ENCODE measurements at regions not wholly inside any gene's neighbourhood (a gene's known extent, or its start where the extent isn't known, plus 50 kb on each side); places are given as distances from the start of the nearest gene placed in this dataset.

DNA sequence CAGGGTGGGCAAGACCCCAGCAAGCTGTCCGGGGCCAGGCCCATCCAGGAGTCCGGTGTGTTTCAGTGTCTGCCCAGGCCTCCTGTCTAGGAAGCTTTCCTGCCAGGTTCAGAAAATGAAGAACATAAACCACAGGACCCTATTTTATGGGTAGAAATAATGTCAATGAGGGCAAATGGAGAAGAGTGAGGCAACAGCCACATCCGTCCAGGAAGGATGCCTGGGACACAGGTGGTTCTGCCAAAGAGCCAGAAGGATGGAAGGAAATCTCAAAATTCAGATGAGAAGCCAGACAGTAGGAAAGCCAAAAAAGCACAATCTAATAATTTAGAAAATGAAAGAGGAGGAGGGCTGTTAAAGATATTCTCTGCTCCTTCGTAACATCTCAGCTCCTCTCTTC lies 262.3 kb downstream of the AUH start:
- H3K4me1 Mint-ChIP-seq, result peaks cover 36 to 37% of the 10 kb centered on the region in 2 donors
- peak overlapping the region; percentile 84 to 85 for H3K27ac Mint-ChIP-seq
- intact Hi-C loops (cut with micrococcal nuclease), result loop anchor here (10.0 kb wide), 1 partner anchor 265 kb away; the partner anchor contains the start of gene AUH
- no peak for TF ChIP-seq CTCF (IDR thresholded peaks at IDR 0.05)
- no peaks in the 10 kb centered on the region for H3K9me3 ChIP-seq (ENCODE audit: control insufficient read depth, insufficient read depth, low read length)
- peaks cover 7% of the 10 kb centered on the region for H3K36me3 Mint-ChIP-seq
- no peaks in the 10 kb centered on the region for H3K9me3 Mint-ChIP-seq
- H3K4me1 ChIP-seq (ENCODE audit: control insufficient read depth, insufficient read depth, low read length), result peaks cover 38% of the 10 kb centered on the region
- H3K27me3 Mint-ChIP-seq (ENCODE audit: low read depth in 2 of 2), result peaks cover 0 to 5% of the 10 kb centered on the region in 2 donors
- peak overlapping the region; percentile 81 for H3K4me3 Mint-ChIP-seq
- no peaks in the 10 kb centered on the region for H3K36me3 ChIP-seq (ENCODE audit: control insufficient read depth, insufficient read depth, low read length)
- ATAC-seq (no peak), DNase-seq (no peak)
- H3K27ac ChIP-seq (ENCODE audit: low read length), result no peak overlapping the region
- H3K27me3 ChIP-seq (ENCODE audit: control insufficient read depth, insufficient read depth, low read length), result no peaks in the 10 kb centered on the region
- H3K4me3 ChIP-seq (ENCODE audit: low read length), result no peak overlapping the region
- 84% methylated on average over 3 of the region's 4 CpGs for WGBS (ENCODE audit: insufficient coverage)

DNA sequence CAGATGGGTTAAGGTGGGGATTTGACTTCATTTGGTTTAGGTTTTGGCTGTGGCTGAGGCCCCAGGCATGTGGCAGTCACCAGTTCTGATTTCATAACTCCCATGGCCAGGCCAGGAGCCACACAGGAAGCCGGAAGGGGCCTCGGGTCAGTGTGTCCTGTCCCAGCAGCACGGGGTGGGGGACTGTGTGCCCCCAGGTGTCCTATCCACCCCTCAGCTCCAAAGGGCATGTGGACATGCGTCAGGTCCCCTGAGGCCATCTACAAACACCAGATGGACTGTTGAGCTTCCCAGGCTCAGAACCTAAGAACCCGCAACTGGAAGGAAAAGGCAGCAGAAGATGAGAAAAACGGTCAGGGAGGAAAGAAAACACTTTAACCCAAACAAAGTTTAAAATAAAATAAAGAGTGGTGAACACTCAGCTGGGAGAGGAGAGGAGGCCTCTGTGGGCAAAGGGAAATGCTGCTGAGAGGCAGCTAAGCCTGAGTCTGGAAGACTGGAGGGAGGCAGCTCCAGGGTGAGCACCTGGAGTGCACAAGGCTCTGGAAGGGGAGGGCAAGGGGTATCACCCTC lies 260.8 kb downstream of the AUH start:
- TF ChIP-seq CTCF (IDR thresholded peaks at IDR 0.05), result no peak
- Mint-ChIP-seq H3K9me3 (no peaks in the 10 kb centered on the region), H3K4me3 (peak overlapping the region; percentile 81), H3K36me3 (no peaks in the 10 kb centered on the region), H3K27ac (peak overlapping the region; percentile 84 to 85), H3K4me1 (peaks cover 36 to 37% of the 10 kb centered on the region in 2 donors), H3K27me3 (ENCODE audit: low read depth in 2 of 2) (peaks cover 0 to 5% of the 10 kb centered on the region in 2 donors)
- no peaks in the 10 kb centered on the region for H3K27me3 ChIP-seq (ENCODE audit: control insufficient read depth, insufficient read depth, low read length)
- ATAC-seq (no peak), DNase-seq (peak in 1 of 2 donors; percentile 16)
- intact Hi-C loops (cut with micrococcal nuclease), result loop anchor here (1.0 to 5.0 kb wide), 3 partner anchors 50 to 321 kb away; partner anchors contain the start of gene NFIL3
- no peak overlapping the region for H3K27ac ChIP-seq (ENCODE audit: low read length)
- H3K4me3 ChIP-seq (ENCODE audit: low read length), result no peak overlapping the region
- no peaks in the 10 kb centered on the region for H3K36me3 ChIP-seq (ENCODE audit: control insufficient read depth, insufficient read depth, low read length)
- H3K4me1 ChIP-seq (ENCODE audit: control insufficient read depth, insufficient read depth, low read length), result peaks cover 38% of the 10 kb centered on the region
- H3K9me3 ChIP-seq (ENCODE audit: control insufficient read depth, insufficient read depth, low read length), result no peaks in the 10 kb centered on the region
- 58% methylated on average over 4 of the region's 6 CpGs for WGBS (ENCODE audit: insufficient coverage)

DNA sequence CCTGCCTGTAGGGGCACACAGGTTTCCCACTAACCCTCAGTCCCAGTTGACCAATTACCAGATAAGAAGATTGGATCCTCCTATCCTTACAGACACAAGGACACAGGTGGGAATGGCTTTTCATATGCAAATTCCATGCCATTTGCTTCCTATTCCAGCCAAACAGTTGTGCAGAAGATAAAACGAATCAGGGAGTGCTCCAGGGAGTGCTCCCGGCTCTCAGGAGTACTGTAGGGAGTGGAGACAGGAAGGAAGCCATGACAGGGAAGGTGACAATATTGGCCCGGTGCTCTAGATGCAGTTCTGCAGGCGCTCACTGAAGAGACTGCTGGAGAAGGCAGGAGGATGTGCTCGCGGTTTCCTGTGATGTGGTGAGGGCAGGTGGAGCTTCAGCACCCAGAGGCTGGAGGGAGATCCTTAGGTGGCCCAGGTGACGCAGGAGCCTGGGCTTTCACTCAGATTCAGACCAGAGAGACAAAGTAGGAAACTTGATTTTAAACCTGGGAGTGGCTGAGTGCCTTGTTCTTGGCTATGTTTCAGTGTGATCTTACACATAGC lies 260.0 kb downstream of the AUH start:
- Histone ChIP-seq H3K9me3 (ENCODE audit: control insufficient read depth, insufficient read depth, low read length) (no peaks in the 10 kb centered on the region), H3K36me3 (ENCODE audit: control insufficient read depth, insufficient read depth, low read length) (no peaks in the 10 kb centered on the region), H3K27ac (ENCODE audit: low read length) (no peak overlapping the region), H3K4me3 (ENCODE audit: low read length) (no peak overlapping the region), H3K4me1 (ENCODE audit: control insufficient read depth, insufficient read depth, low read length) (peaks cover 38% of the 10 kb centered on the region), H3K27me3 (ENCODE audit: control insufficient read depth, insufficient read depth, low read length) (no peaks in the 10 kb centered on the region)
- DNase-seq (peak; percentile 41 to 92), ATAC-seq (peak; percentile 59 to 83 (median 63))
- Mint-ChIP-seq H3K27me3 (ENCODE audit: low read depth in 2 of 2) (peaks cover 0 to 5% of the 10 kb centered on the region in 2 donors), H3K4me3 (peak overlapping the region; percentile 57), H3K27ac (peak overlapping the region; percentile 65 to 85), H3K4me1 (peaks cover 36 to 37% of the 10 kb centered on the region in 2 donors), H3K36me3 (no peaks in the 10 kb centered on the region), H3K9me3 (no peaks in the 10 kb centered on the region)
- 12% methylated on average over 7 of the region's 7 CpGs for WGBS (ENCODE audit: insufficient coverage)
- no peak for TF ChIP-seq CTCF (IDR thresholded peaks at IDR 0.05)
- intact Hi-C loops (cut with micrococcal nuclease), result loop anchor here (5.0 kb wide), 2 partner anchors 151 to 321 kb away; partner anchors contain the start of gene NFIL3
